Natural killer cell treated with Interleukin-12 subunit alpha and Interleukin-12 subunit beta and Interleukin-15 and Interleukin-18, amount 100 ng/mL, for 72 hours (primary cell): ENCODE measurements at regions not wholly inside any gene's neighbourhood (a gene's known extent, or its start where the extent isn't known, plus 50 kb on each side); places are given as distances from the start of the nearest gene placed in this dataset.
"Not testable (repeated sequence)": the region's sequence is repeated elsewhere in the genome, so short reads cannot be mapped to it uniquely, and the experiment has no call there.

Experiments used
- ATAC-seq, 2 donors: fragments of 150-1000 bp; cut with Tn5 transposase in 1 of 2; sonication (Bioruptor Pico), chemical (Tn5 transposase) in 1 of 2; 2 replicates each; pipeline ENCODE4 v1.10.0; 2021
- DNase-seq: peaks from one replicate; pipeline ENCODE4 v3.0.0; 2022; ENCODE audit warnings: low spot score
- H3K27ac Mint-ChIP-seq, 2 donors: 1 replicate in 1 of 2; 2 replicates in 1 of 2; pipeline ENCODE4 v1.8.0; 2022; ENCODE audit warnings: mixed read lengths in 2 of 2, mild to moderate bottlenecking in 1 of 2, moderate library complexity in 1 of 2
- H3K27me3 Mint-ChIP-seq, 2 donors: 1 replicate in 1 of 2; 2 replicates in 1 of 2; pipeline ENCODE4 v1.8.0; 2022; ENCODE audit warnings: mixed read lengths in 2 of 2
- H3K36me3 Mint-ChIP-seq: one replicate; pipeline ENCODE4 v1.8.0; 2022; ENCODE audit warnings: mixed read lengths
- H3K4me1 Mint-ChIP-seq, 2 donors: 1 replicate in 1 of 2; 2 replicates in 1 of 2; pipeline ENCODE4 v1.8.0; 2022; ENCODE audit warnings: low read depth in 2 of 2, mixed read lengths in 2 of 2, mild to moderate bottlenecking in 1 of 2
- H3K4me3 Mint-ChIP-seq: one replicate; pipeline ENCODE4 v1.8.0; 2022; ENCODE audit warnings: mixed read lengths
- H3K9me3 Mint-ChIP-seq: 2 replicates; pipeline ENCODE4 v1.8.0; 2022; ENCODE audit warnings: mixed read lengths

DNA sequence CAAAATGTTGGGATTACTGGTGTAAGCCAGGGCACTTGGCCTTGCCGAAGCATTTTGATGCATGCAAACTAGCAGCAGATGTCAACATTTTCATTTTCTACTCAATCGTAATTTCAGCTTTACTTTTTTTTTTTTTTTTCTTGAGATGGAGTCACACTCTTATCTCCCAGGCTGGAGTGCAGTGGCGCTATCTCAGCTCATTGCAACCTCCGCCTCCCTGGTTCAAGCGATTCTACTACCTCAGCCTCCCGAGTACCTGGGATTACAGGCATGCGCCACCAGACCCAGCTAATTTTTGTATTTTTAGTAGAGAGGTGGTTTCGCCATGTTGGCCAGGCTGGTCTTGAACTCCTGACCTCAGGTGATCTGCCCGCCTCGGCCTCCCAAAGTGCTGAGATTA, 373.3 kb upstream of the RGS6 start:
- H3K27ac Mint-ChIP-seq: peak overlapping the region in 1 of 2 donors; percentile 98

DNA sequence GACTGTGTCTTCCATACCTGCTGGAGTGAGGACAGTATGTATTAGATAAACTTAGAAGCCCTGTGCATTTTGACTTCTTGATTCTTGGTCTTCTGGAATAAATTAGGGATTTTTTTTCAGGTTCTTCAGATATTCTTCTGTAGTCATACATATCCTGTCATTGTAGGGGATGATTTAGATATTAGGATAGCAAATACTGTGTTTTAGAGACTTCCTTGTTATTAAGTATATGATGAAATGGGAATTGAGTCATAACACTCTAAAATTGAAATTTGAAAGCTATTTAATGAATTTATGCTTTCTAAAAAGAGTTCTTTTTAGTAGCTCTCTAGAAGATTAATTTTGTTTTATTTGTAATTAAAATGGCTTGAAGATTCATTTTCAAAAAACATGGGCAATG, 371.5 kb upstream of the RGS6 start:
- Mint-ChIP-seq H3K36me3 (no peaks in the 10 kb centered on the region), H3K27me3 (no peaks in the 10 kb centered on the region), H3K9me3 (no peaks in the 10 kb centered on the region), H3K4me1 (peaks cover 21 to 41% of the 10 kb centered on the region in 2 donors), H3K4me3 (no peak overlapping the region), H3K27ac (peak overlapping the region in 1 of 2 donors; percentile 76)
- DNase-seq (no peak), ATAC-seq (no peak)

More for the DNA sequence above, 373.3 kb upstream of the RGS6 start:
- H3K27me3 Mint-ChIP-seq, DNase-seq, H3K36me3 Mint-ChIP-seq, ATAC-seq, H3K9me3 Mint-ChIP-seq, H3K4me3 Mint-ChIP-seq: not testable (repeated sequence)
- peaks cover 31 to 51% of the 10 kb centered on the region in 2 donors for H3K4me1 Mint-ChIP-seq

DNA sequence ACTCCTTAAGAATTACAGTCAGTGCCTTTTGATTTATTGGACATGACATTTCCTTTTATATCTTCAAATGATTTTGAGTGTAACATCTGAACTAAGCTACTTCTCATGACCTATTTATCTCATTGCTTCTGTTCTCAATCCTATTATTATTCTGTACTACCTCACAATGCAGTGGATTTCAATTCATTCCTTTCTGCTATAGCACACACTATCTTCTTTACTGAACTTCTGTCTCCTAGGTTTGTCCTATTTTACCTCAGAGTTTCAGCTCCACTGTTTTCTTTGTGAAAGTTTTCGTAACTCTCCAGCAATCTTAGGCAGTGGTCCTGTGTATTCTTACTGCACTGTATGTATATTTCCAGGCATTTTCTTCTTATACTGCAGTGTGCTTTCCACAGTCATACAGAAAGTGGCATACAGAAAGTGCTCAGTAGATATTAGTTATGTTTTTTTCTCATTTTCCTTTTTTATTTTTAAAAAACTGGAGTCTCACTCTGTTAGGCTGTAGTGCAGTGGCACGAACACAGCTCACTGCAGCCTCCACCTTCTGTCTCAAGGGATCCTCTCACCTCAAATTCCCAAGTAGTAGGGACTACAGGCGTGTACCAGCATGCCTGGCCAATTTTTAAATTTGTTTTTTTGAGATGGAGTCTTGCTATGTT, 368.6 kb upstream of the RGS6 start:
- peak overlapping the region in 1 of 2 donors; percentile 30 for H3K27ac Mint-ChIP-seq
- peaks cover 16 to 27% of the 10 kb centered on the region in 2 donors for H3K4me1 Mint-ChIP-seq
- no peaks in the 10 kb centered on the region for H3K27me3 Mint-ChIP-seq
- no peak for ATAC-seq
- no peak for DNase-seq
- no peaks in the 10 kb centered on the region for H3K9me3 Mint-ChIP-seq
- no peaks in the 10 kb centered on the region for H3K36me3 Mint-ChIP-seq
- no peak overlapping the region for H3K4me3 Mint-ChIP-seq

DNA sequence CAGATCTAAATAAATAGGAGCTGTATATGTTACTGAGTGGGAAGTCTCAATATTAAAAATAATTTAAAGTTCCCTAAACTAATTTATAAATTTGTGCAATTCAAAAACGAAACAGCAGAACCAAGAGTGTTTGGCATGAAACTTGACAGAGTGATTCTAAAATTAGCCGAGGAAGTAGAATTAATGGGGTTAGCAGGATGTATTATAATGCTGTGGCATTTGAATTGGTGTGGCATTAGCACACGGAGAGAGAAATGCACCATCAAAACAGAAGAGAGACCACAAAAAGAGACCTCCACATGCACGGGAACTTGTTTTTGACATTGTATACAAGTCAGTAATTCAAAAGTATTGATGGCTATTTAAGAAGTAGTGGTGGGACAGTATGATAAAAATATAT, 366.0 kb upstream of the RGS6 start:
- peaks cover 12 to 26% of the 10 kb centered on the region in 2 donors for H3K4me1 Mint-ChIP-seq
- peak overlapping the region; percentile 1 to 72 for H3K27ac Mint-ChIP-seq
- H3K27me3 Mint-ChIP-seq: no peaks in the 10 kb centered on the region
- no peaks in the 10 kb centered on the region for H3K36me3 Mint-ChIP-seq
- peak overlapping the region; percentile 34 for H3K4me3 Mint-ChIP-seq
- DNase-seq: no peak
- no peak for ATAC-seq
- H3K9me3 Mint-ChIP-seq: no peaks in the 10 kb centered on the region

DNA sequence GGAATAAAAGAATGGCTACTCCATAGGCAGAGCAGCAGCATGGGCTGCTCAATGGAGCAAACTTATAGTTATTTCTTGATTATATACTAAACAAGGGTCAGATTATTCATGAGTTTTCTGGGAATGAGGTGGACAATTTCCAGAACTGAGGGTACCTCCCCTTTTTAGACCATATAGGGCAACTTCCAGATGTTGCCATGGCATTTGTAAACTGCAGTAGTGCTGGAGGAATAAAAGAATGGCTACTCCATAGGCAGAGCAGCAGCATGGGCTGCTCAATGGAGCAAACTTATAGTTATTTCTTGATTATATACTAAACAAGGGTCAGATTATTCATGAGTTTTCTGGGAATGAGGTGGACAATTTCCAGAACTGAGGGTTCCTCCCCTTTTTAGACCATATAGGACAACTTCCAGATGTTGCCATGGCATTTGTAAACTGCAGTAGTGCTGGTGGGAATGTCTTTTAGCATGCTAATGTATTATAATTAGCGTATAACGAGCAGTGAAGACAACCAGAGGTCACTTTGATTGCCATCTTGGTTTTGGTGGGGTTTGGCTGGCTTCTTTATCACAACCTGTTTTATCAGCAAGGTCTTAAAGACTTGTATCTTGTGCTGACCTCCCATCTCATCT, 364.6 kb upstream of the RGS6 start:
- peaks cover 12 to 26% of the 10 kb centered on the region in 2 donors for H3K4me1 Mint-ChIP-seq
- not testable (repeated sequence) for H3K9me3 Mint-ChIP-seq, H3K27me3 Mint-ChIP-seq, ATAC-seq, H3K4me3 Mint-ChIP-seq, DNase-seq, H3K36me3 Mint-ChIP-seq, H3K27ac Mint-ChIP-seq

DNA sequence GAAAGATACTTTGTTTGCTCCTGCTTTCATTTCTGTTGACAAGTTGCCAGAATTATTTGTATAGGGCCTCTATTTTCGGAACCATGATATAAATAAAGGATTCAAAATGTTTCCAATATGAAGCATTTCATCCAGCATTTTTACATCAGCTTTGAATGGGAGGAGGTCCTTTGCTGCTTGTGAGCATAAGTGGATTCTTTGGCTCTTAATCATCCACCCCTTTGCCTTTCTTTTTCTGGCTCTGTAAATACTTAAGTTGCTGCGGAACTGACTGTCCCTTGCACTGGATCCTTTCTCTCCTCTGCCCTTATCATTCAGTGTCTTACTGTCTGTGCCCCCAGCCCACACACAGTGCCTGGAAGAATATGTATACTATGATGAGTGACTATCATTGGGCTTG, 357.3 kb upstream of the RGS6 start:
- no peaks in the 10 kb centered on the region for H3K36me3 Mint-ChIP-seq
- H3K4me1 Mint-ChIP-seq: peaks cover 11 to 33% of the 10 kb centered on the region in 2 donors
- DNase-seq: no peak

DNA sequence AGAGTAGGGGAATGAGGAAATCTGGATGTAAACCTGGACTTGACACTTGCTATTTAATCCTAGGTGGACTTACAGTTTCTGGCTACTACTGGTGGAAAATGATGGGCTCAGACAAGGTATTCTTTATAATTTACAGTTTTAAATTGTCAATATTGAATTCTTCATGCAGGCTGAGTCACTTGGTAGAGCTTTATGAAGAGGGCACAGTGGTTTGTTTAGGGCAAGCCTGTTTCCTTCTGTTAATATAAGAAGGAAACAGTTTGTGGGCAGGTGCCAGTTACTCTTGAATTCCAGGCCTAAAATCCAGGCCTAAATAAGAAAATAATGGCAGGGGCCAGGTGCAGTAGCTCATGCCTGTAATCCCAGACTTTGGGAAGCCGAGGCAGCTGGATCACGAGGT, 355.8 kb upstream of the RGS6 start:
- H3K9me3 Mint-ChIP-seq: no peaks in the 10 kb centered on the region
- ATAC-seq: no peak
- no peaks in the 10 kb centered on the region for H3K36me3 Mint-ChIP-seq
- H3K4me3 Mint-ChIP-seq: no peak overlapping the region
- no peak overlapping the region for H3K27ac Mint-ChIP-seq
- no peak for DNase-seq
- peaks cover 11 to 33% of the 10 kb centered on the region in 2 donors for H3K4me1 Mint-ChIP-seq
- H3K27me3 Mint-ChIP-seq: no peaks in the 10 kb centered on the region

More for the DNA sequence above, 357.3 kb upstream of the RGS6 start:
- no peak overlapping the region for H3K4me3 Mint-ChIP-seq
- H3K27me3 Mint-ChIP-seq: no peaks in the 10 kb centered on the region
- no peak overlapping the region for H3K27ac Mint-ChIP-seq
- ATAC-seq: no peak
- H3K9me3 Mint-ChIP-seq: no peaks in the 10 kb centered on the region

DNA sequence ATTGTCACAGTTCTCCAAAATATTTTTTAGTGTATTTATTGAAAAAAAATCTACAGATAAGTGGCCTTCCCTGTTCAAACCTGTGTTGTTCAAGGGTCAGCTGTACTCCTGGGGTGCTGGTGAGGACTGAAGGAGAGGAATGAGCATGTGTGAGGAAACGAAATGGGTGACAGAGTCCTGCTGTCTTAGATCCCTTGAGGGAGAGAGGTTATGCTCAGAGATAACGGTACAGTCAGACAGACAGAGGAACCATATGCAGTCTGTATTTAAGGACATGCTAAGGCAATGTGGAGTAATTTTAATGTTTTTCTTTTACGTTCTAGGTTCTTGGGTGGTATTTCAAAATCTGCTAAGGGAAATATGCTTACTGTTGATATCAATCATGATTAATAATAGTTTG, 352.9 kb upstream of the RGS6 start:
- H3K27me3 Mint-ChIP-seq: no peaks in the 10 kb centered on the region
- H3K27ac Mint-ChIP-seq: no peak overlapping the region
- DNase-seq (no peak), ATAC-seq (no peak)
- H3K4me3 Mint-ChIP-seq: no peak overlapping the region
- H3K36me3 Mint-ChIP-seq: no peaks in the 10 kb centered on the region
- no peaks in the 10 kb centered on the region for H3K9me3 Mint-ChIP-seq
- H3K4me1 Mint-ChIP-seq: peaks cover 14 to 32% of the 10 kb centered on the region in 2 donors

DNA sequence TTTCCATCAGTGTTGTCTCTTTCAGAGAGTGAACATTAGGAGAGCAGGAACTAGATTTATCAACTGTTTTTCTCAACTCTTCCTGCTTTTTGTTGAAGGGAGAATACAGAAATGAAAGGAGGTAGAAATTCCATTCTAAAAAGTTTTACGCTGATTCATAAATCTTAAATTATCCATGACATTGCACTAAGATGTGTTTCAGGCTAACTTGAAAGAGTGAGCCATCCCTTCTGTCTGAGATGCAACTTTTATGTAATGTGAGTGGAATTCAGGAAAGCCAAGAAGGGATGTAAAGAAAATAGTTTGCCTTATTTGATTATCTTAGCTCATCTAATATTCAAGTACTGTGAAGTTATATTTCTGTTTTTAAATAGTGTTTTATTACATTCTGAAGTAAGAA, 349.5 kb upstream of the RGS6 start:
- Mint-ChIP-seq H3K9me3 (no peaks in the 10 kb centered on the region), H3K27ac (peak overlapping the region in 1 of 2 donors; percentile 53), H3K4me1 (peaks cover 10 to 25% of the 10 kb centered on the region in 2 donors), H3K27me3 (no peaks in the 10 kb centered on the region), H3K4me3 (no peak overlapping the region), H3K36me3 (no peaks in the 10 kb centered on the region)
- no peak for ATAC-seq
- DNase-seq: no peak

DNA sequence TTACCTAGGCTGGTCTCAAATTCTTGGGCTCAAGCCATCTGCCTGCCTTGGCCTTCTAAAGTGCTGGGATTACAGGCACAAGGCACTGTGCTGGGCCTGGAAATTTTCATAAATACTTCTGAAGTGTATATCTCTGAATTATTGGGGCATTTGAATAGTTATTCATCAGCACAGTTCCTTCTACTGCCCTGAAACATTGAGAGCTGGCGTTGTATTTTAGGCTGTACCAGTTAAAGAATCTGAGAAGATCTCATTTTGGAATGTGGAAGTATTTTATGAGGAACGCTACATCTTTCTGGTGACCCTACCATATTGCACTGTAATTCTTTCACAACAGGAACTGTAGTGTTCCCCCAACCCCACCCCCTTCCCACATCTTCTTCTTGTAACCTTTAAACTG, 349.0 kb upstream of the RGS6 start:
- DNase-seq (no peak), ATAC-seq (no peak)
- no peak overlapping the region for H3K4me3 Mint-ChIP-seq
- H3K27ac Mint-ChIP-seq: peak overlapping the region in 1 of 2 donors; percentile 47
- no peaks in the 10 kb centered on the region for H3K36me3 Mint-ChIP-seq
- H3K9me3 Mint-ChIP-seq: no peaks in the 10 kb centered on the region
- peaks cover 12 to 27% of the 10 kb centered on the region in 2 donors for H3K4me1 Mint-ChIP-seq
- H3K27me3 Mint-ChIP-seq: no peaks in the 10 kb centered on the region

DNA sequence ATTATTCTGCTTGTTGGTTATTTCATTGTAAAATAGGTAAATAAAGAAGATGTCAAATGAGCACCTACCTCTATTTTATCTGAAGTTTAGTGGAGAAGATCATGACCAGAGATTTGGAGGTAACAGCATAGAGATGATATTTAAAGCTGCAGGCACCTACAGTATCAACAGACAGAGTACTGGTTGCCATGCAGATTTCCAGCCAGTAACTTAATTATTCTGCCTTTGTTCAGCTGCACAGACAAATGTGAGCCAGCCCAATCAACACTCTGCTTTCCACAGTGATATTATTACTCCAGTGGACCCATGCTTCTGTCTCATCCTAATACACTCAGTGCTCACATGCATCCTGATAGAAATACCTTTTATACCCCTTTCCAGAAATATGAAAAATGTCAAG, 348.5 kb upstream of the RGS6 start:
- H3K36me3 Mint-ChIP-seq: no peaks in the 10 kb centered on the region
- H3K27me3 Mint-ChIP-seq: no peaks in the 10 kb centered on the region
- no peaks in the 10 kb centered on the region for H3K9me3 Mint-ChIP-seq
- H3K4me1 Mint-ChIP-seq: peaks cover 15 to 32% of the 10 kb centered on the region in 2 donors
- DNase-seq (no peak), ATAC-seq (no peak)
- H3K27ac Mint-ChIP-seq: peak overlapping the region in 1 of 2 donors; percentile 47
- no peak overlapping the region for H3K4me3 Mint-ChIP-seq

DNA sequence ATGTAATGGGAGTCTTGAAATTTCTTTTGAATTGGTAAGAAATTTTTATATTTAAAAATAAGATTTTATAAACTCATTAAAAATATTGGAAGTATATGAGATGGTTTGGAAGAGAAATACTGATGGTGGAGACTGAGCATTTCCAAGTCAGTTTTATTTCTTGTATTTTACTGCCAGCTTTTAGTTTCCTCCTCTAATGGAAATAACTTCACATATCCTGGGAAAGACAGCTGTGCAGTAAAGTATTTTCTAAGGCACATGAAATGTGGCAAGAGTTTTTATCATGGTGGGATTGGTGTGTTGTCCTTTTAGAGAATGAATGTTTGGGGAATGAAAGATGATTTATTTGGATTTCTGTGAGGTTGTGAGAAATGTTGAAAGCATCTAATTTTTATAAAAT, 346.9 kb upstream of the RGS6 start:
- H3K27ac Mint-ChIP-seq: no peak overlapping the region
- DNase-seq (no peak), ATAC-seq (no peak)
- H3K4me1 Mint-ChIP-seq: peaks cover 24 to 47% of the 10 kb centered on the region in 2 donors
- H3K36me3 Mint-ChIP-seq: no peaks in the 10 kb centered on the region
- no peaks in the 10 kb centered on the region for H3K27me3 Mint-ChIP-seq
- no peaks in the 10 kb centered on the region for H3K9me3 Mint-ChIP-seq
- H3K4me3 Mint-ChIP-seq: no peak overlapping the region

DNA sequence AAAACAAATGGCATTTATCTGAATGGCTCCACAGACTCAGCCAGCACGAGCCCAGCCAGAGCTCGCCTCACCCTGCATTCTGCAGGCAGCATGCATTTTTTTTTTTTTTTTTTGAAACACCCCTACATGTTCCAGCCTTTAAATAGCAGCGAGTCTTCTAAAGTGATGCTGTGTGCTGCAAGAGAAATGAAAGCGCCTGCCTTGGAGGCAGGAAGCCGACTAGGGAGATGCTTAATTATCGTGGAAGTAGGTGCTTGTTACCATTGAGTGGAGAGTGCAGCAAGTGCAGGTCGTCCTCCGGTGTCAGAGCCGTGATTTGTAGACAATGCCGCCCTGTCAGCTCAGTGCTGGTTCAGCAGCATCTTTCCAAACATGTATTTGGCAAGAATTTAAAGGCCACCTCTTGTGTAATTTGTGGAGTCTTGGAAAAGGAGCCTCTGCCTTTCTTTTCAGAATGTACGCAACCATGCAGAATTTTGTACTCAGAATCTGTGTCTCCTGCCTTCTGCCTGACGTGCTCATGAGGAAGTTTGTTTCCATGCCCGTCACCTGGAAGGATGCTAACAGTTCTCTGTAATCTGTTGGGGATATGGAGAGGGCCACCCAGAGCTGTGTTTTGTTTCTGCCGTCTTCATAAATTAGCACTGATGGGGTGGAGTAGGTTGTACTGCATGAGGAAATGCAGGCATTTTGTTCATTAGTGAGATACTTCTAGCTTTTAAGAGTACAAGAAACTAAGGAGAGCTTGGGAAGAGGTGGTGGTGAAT, 345.9 kb upstream of the RGS6 start:
- no peaks in the 10 kb centered on the region for H3K27me3 Mint-ChIP-seq
- ATAC-seq: no peak

DNA sequence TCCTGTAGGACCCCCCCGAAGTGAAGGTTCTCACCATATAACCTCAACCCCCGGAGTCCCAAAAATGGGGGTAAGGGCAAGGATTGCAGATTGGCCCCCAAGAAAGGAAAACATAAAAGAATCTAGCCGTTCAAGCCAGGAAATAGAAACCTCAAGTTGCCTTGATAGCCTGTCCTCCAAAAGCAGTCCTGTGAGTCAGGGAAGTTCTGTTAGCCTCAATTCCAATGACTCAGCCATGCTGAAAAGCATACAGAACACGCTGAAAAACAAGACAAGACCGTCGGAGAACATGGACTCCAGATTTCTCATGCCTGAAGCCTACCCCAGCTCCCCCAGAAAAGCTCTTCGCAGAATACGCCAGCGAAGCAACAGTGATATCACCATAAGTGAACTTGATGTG, 344.2 kb upstream of the RGS6 start:
- Mint-ChIP-seq H3K36me3 (no peaks in the 10 kb centered on the region), H3K9me3 (no peaks in the 10 kb centered on the region), H3K4me1 (peaks cover 27 to 51% of the 10 kb centered on the region in 2 donors), H3K27me3 (no peaks in the 10 kb centered on the region), H3K4me3 (no peak overlapping the region), H3K27ac (peak overlapping the region in 1 of 2 donors; percentile 87)
- no peak for DNase-seq
- ATAC-seq: no peak

More for the DNA sequence above, 345.9 kb upstream of the RGS6 start:
- H3K4me1 Mint-ChIP-seq: peaks cover 26 to 47% of the 10 kb centered on the region in 2 donors
- peak overlapping the region in 1 of 2 donors; percentile 41 for H3K27ac Mint-ChIP-seq
- no peak overlapping the region for H3K4me3 Mint-ChIP-seq
- no peaks in the 10 kb centered on the region for H3K9me3 Mint-ChIP-seq
- no peaks in the 10 kb centered on the region for H3K36me3 Mint-ChIP-seq
- DNase-seq: no peak
